T-cell (primary cell): ENCODE measurements at regions not wholly inside any gene's neighbourhood (a gene's known extent, or its start where the extent isn't known, plus 50 kb on each side); places are given as distances from the start of the nearest gene placed in this dataset.

Source experiments
- ATAC-seq, 4 experiments: fragments of 200-7000 bp in 3 of 4; fragments of 150-1000 bp in 1 of 4; cut with Tn5 transposase; replicated peaks in 1 of 4; 1 replicate in 3 of 4; 2 replicates in 1 of 4; pipeline ENCODE4 v1.10.0; 2021; ENCODE audit warnings: moderate library complexity in 3 of 4, mild to moderate bottlenecking in 2 of 4, moderate number of reproducible peaks in 1 of 4
- CTCF ChIA-PET, 2 donors: fragments of 300-600 bp; sonication (Branson Sonifier 250); formaldehyde crosslinking; loops; one replicate each; lab custom pipeline; 2022; ENCODE audit warnings: antibody characterized with exemption in 2 of 2; lab: Charles Lee
- POLR2A ChIA-PET, 2 donors: fragments of 300-600 bp; sonication (Branson Sonifier 250); formaldehyde crosslinking; loops; one replicate each; lab custom pipeline; 2022; ENCODE audit warnings: antibody characterized with exemption in 2 of 2; lab: Charles Lee
- DNase-seq, 35 experiments: peaks; one replicate each; pipeline versions ENCODE4 v3.0.0 to v3.0.0-alpha.2; 2013 to 2023
- H3K27ac ChIP-seq: one replicate; pipeline ENCODE4 v1.5.1; 2013; ENCODE audit warnings: low read length
- H3K27me3 ChIP-seq, 2 experiments: replicated peaks in 1 of 2; 1 replicate in 1 of 2; 2 replicates in 1 of 2; pipeline versions ENCODE4 v1.6.1 to v1.7.0; 2013; ENCODE audit warnings: low read length in 1 of 2, mixed read lengths in 1 of 2; ENCODE audit not compliant: control insufficient read depth in 2 of 2, insufficient read depth in 2 of 2; ENCODE audit errors: extremely low read depth in 1 of 2
- H3K36me3 ChIP-seq, 2 donors: 1 replicate in 1 of 2; 2 replicates in 1 of 2; pipeline versions ENCODE4 v1.6.1 to v1.7.0; 2013; ENCODE audit warnings: low read length in 1 of 2; ENCODE audit not compliant: control insufficient read depth in 2 of 2, insufficient read depth in 1 of 2; ENCODE audit errors: extremely low read depth in 1 of 2
- H3K4me1 ChIP-seq, 2 experiments: 1 replicate in 1 of 2; 2 replicates in 1 of 2; pipeline versions ENCODE4 v1.6.1 to v1.7.0; 2013; ENCODE audit warnings: low read length in 2 of 2, mixed read lengths in 1 of 2; ENCODE audit not compliant: insufficient read depth in 2 of 2, control insufficient read depth in 1 of 2; ENCODE audit errors: extremely low read depth in 1 of 2
- H3K4me3 ChIP-seq, 2 donors: 1 replicate in 1 of 2; 2 replicates in 1 of 2; pipeline versions ENCODE4 v1.5.1 to v1.7.0; 2013; ENCODE audit warnings: mild to moderate bottlenecking in 2 of 2, low read length in 1 of 2, moderate library complexity in 1 of 2; ENCODE audit not compliant: control insufficient read depth in 1 of 2; ENCODE audit errors: extremely low read depth in 1 of 2
- H3K9me3 ChIP-seq: 2 replicates; pipeline ENCODE4 v1.7.0; 2013
- H3K27ac Mint-ChIP-seq, 2 donors: one replicate each; pipeline ENCODE4 v1.8.0; 2020 to 2021; ENCODE audit warnings: mild to moderate bottlenecking in 2 of 2, mixed read lengths in 2 of 2
- H3K27me3 Mint-ChIP-seq, 2 donors: one replicate each; pipeline ENCODE4 v1.8.0; 2021 to 2022; ENCODE audit warnings: mixed read lengths in 2 of 2
- H3K36me3 Mint-ChIP-seq: one replicate; pipeline ENCODE4 v1.8.0; 2021; ENCODE audit warnings: mixed read lengths
- H3K4me1 Mint-ChIP-seq, 3 donors: one replicate each; pipeline ENCODE4 v1.8.0; 2020 to 2022; ENCODE audit warnings: mixed read lengths in 3 of 3, mild to moderate bottlenecking in 1 of 3
- H3K4me3 Mint-ChIP-seq, 3 donors: one replicate each; pipeline ENCODE4 v1.8.0; 2020 to 2022; ENCODE audit warnings: mild to moderate bottlenecking in 3 of 3, mixed read lengths in 3 of 3, moderate library complexity in 3 of 3
- H3K9me3 Mint-ChIP-seq, 3 donors: one replicate each; pipeline ENCODE4 v1.8.0; 2020 to 2022; ENCODE audit warnings: mixed read lengths in 3 of 3
- WGBS: methylation state at CpG from one replicate; pipeline ENCODE4 v1.1.5; 2013; ENCODE audit warnings: missing lambda C conversion rate; ENCODE audit not compliant: insufficient coverage; 5-methylcytosine and 5-hydroxymethylcytosine counted together

DNA sequence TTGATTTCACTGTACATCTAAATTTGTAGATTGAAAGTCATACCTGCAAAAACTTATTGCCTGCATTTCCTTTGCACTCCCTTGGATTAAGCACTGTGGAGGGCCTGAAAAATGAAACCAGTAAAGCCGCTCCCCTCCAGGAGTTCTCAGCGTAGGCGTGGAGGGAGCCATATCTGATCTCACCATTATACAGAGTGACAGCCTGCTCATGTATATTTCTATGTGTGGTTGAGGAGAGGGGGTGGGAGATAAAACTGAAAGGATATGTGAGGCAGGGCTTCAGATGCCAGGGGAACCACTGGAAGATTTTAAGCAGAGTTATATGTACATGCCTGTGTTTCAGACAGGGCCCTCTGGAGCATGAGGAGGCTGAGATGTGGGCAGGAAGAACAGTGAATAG, 303.0 kb downstream of the MSX2 start:
- ATAC-seq: no peak
- Mint-ChIP-seq H3K36me3 (no peaks in the 10 kb centered on the region), H3K4me1 (no peaks in the 10 kb centered on the region)

DNA sequence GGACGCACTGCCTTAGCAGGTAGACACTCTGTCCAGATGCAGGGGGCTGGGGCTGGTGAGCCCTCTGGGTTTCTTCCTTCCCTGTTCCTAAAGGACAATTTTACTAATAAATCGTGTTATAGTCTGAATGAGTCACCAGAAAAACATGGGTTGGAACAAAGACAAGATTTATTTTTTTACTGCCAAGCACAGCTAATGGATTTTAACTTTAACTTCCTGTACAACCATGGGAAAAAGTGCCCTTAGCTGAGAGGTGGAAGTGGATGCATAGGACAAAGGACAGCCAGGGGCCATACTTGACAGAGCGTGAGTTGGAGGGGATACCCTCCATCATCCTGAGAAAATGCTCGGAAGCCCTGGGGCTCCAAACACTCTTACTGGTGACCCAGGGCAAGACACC, 300.7 kb downstream of the MSX2 start:
- ATAC-seq (no peak), DNase-seq (no peak)
- Mint-ChIP-seq H3K4me1 (no peaks in the 10 kb centered on the region), H3K9me3 (peaks cover 3 to 12% (median 4%) of the 10 kb centered on the region in 3 donors), H3K27me3 (peaks cover 11 to 29% of the 10 kb centered on the region in 2 donors), H3K36me3 (no peaks in the 10 kb centered on the region), H3K27ac (no peak overlapping the region), H3K4me3 (no peak overlapping the region)
- WGBS: 90% methylated on average over 2 of the region's 4 CpGs
- no peak overlapping the region for H3K4me3 ChIP-seq
- ChIA-PET POLR2A (no interaction called here), CTCF (no interaction called here)
- no peak overlapping the region for H3K27ac ChIP-seq
- H3K4me1 ChIP-seq: no peaks in the 10 kb centered on the region
- H3K9me3 ChIP-seq: no peaks in the 10 kb centered on the region
- H3K36me3 ChIP-seq: no peaks in the 10 kb centered on the region
- H3K27me3 ChIP-seq: peaks cover 0 to 6% of the 10 kb centered on the region in 2 experiments

More for the DNA sequence above, 303.0 kb downstream of the MSX2 start:
- peaks cover 11 to 23% of the 10 kb centered on the region in 2 donors for H3K27me3 Mint-ChIP-seq
- no peak overlapping the region for H3K4me3 Mint-ChIP-seq
- POLR2A ChIA-PET: no interaction called here
- no peak overlapping the region for H3K4me3 ChIP-seq
- no peak for DNase-seq
- H3K36me3 ChIP-seq: no peaks in the 10 kb centered on the region
- H3K4me1 ChIP-seq: no peaks in the 10 kb centered on the region
- peaks cover 0 to 6% of the 10 kb centered on the region in 2 experiments for H3K27me3 ChIP-seq
- no peak overlapping the region for H3K27ac ChIP-seq
- H3K9me3 ChIP-seq: no peaks in the 10 kb centered on the region
- no peak overlapping the region for H3K27ac Mint-ChIP-seq
- CTCF ChIA-PET: no interaction called here
- 80% methylated on average over 1 of the region's 3 CpGs for WGBS
- peaks cover 3 to 16% (median 4%) of the 10 kb centered on the region in 3 donors for H3K9me3 Mint-ChIP-seq

DNA sequence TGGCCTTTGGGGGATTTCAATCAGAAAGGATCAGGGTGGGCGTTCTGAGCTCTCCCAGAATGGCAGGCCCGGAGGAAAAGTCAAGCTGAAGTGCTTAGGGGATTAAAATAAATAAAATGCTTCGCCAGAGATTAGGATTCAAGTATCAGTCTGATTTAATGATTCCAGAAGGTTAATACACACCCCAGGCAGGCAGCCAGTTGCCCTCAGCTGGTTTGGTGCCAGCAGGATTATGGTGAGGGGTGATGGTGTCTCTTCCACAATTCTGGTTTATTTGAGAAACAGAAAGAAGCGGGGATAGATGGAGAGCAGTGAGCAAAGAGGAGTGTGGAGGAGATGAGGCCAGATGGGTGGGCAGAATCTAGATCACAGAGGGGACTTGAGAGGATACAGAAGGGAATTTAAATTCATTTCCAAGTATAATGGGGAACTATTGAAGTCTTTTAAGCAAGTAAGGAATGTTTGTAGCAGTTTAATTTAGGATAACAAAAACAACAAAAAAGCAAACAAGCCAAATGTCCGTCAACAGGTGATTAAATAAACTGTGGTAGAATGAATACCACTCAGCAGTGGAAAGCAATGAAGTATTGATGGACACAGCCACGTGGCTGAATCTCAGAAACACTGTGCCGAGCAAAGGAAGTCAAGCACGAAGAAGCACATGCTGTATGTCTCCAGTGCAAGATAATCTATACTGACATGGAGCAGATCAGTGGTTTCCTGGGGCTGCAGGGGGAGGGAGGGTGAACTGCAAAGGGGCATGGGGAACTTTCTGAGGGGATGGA, 297.7 kb downstream of the MSX2 start:
- ChIA-PET POLR2A (no interaction called here), CTCF (no interaction called here)
- H3K36me3 ChIP-seq: no peaks in the 10 kb centered on the region
- peaks cover 3 to 12% (median 4%) of the 10 kb centered on the region in 3 donors for H3K9me3 Mint-ChIP-seq
- H3K36me3 Mint-ChIP-seq: no peaks in the 10 kb centered on the region
- no peak overlapping the region for H3K4me3 Mint-ChIP-seq
- WGBS: 56% methylated on average over 5 of the region's 8 CpGs
- no peaks in the 10 kb centered on the region for H3K4me1 Mint-ChIP-seq
- H3K4me1 ChIP-seq: no peaks in the 10 kb centered on the region
- H3K27me3 Mint-ChIP-seq: peaks cover 10 to 24% of the 10 kb centered on the region in 2 donors
- H3K27ac Mint-ChIP-seq: no peak overlapping the region
- no peak overlapping the region for H3K4me3 ChIP-seq
- ATAC-seq (no peak), DNase-seq (no peak)
- H3K9me3 ChIP-seq: no peaks in the 10 kb centered on the region
- H3K27me3 ChIP-seq: peaks cover 0 to 6% of the 10 kb centered on the region in 2 experiments
- H3K27ac ChIP-seq: no peak overlapping the region

DNA sequence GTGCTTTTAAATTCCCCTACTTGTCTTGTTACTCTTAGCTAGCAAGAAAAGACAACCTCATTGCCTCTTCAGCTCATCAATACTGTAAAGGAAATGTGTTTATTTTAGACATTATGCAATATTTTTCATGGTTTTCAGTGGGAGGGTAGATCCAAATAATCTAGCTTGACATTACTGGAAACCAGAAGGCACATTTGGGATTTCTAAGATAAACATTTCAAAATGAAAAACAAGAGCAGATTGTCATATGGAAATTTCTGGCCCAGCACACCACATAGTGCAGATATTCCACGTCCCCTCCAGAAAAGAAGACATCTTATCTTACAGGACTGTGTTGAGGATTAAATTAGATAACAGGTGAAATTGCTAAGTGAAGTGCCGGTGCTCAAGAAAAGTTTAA, 296.9 kb downstream of the MSX2 start:
- no peaks in the 10 kb centered on the region for H3K36me3 Mint-ChIP-seq
- no peak overlapping the region for H3K27ac Mint-ChIP-seq
- ChIA-PET CTCF (no interaction called here), POLR2A (interaction anchor here in 1 of 2 donors (0.5 kb wide), 1 partner anchor 42 kb away, joined by 3 read pairs; no protein-coding TSS in a partner anchor)
- Histone ChIP-seq H3K4me3 (no peak overlapping the region), H3K27me3 (peaks cover 0 to 6% of the 10 kb centered on the region in 2 experiments), H3K27ac (no peak overlapping the region), H3K4me1 (no peaks in the 10 kb centered on the region), H3K36me3 (no peaks in the 10 kb centered on the region), H3K9me3 (no peaks in the 10 kb centered on the region)
- peaks cover 10 to 24% of the 10 kb centered on the region in 2 donors for H3K27me3 Mint-ChIP-seq
- no peak for DNase-seq
- H3K9me3 Mint-ChIP-seq: peaks cover 3 to 12% (median 4%) of the 10 kb centered on the region in 3 donors
- no peak for ATAC-seq
- no peak overlapping the region for H3K4me3 Mint-ChIP-seq
- H3K4me1 Mint-ChIP-seq: no peaks in the 10 kb centered on the region
- no CpG with 5 or more reads among the region's 2 CpGs for WGBS

DNA sequence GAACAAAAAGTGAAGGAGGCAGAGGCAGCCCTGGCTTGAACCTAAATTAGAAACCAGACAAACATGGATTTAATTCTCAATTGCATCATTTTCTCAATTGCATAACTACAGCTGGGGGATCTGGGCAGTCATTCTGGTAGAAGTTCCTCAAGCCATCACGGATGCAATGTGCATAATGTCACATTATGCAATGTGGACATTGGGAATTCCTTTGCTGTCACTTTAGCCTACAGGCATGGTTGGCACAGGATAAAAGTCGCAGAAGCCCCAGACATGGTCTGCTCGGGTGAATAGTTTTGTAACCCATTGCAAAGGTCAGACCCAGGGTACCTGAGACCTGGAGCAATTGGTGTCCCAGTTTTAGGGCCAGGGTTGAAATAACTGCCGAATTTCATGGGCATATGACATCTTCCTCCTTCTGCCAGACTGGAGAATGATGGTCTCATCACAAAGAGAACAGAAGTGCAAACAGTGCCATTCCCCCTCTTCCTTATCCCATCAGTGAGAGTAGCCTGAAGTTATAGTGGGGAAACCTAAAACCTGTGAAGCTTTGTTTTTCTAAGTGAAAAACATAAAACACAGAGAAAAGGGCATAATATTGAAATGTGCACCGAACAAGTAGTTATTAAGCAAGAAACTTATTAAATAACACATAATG, 290.8 kb downstream of the MSX2 start:
- Mint-ChIP-seq H3K36me3 (no peaks in the 10 kb centered on the region), H3K9me3 (no peaks in the 10 kb centered on the region), H3K4me1 (no peaks in the 10 kb centered on the region), H3K27me3 (peaks cover 5 to 12% of the 10 kb centered on the region in 2 donors), H3K4me3 (no peak overlapping the region), H3K27ac (no peak overlapping the region)
- 83% methylated on average over 3 of the region's 5 CpGs for WGBS
- no peak overlapping the region for H3K27ac ChIP-seq
- no peaks in the 10 kb centered on the region for H3K36me3 ChIP-seq
- ChIA-PET POLR2A (no interaction called here), CTCF (interaction anchor here in 1 of 2 donors (0.5 kb wide), 1 partner anchor 784 kb away, joined by 3 read pairs; no protein-coding TSS in a partner anchor)
- no peaks in the 10 kb centered on the region for H3K4me1 ChIP-seq
- no peaks in the 10 kb centered on the region for H3K9me3 ChIP-seq
- DNase-seq (no peak), ATAC-seq (no peak)
- H3K27me3 ChIP-seq: no peaks in the 10 kb centered on the region
- H3K4me3 ChIP-seq: no peak overlapping the region

DNA sequence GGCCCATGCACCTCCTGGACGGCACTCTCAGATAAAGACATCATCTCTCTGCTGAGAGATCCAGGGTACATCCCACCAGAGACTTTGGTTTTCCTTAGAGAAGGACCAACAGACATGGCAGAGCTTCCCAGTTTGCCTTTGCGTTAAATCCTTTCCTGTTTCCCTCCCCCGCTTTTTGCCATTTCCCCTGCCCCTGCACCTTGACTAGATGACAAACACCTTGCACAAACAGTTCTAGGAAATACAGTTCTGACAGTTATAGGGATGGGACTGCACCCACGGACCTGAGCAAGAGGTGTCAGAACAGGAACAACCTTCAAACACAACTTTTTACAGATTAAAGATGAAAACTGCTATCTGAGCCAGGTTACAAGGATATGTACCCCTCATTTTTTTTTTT, 288.9 kb downstream of the MSX2 start:
- Histone ChIP-seq H3K36me3 (no peaks in the 10 kb centered on the region), H3K9me3 (no peaks in the 10 kb centered on the region), H3K27me3 (no peaks in the 10 kb centered on the region), H3K27ac (no peak overlapping the region), H3K4me3 (no peak overlapping the region), H3K4me1 (no peaks in the 10 kb centered on the region)
- Mint-ChIP-seq H3K36me3 (no peaks in the 10 kb centered on the region), H3K27ac (no peak overlapping the region), H3K9me3 (peaks cover 0 to 8% (median 0%) of the 10 kb centered on the region in 3 donors), H3K27me3 (peaks cover 3 to 17% of the 10 kb centered on the region in 2 donors), H3K4me3 (no peak overlapping the region), H3K4me1 (no peaks in the 10 kb centered on the region)
- POLR2A ChIA-PET: no interaction called here
- no peak for ATAC-seq
- 80% methylated on average over 2 of the region's 4 CpGs for WGBS
- CTCF ChIA-PET: no interaction called here
- no peak for DNase-seq
